22Rv1 (cell line): ENCODE measurements at regions not wholly inside any gene's neighbourhood (a gene's known extent, or its start where the extent isn't known, plus 50 kb on each side); places are given as distances from the start of the nearest gene placed in this dataset.
A peak's percentile ranks its signal among the peaks of the same experiment; 100 is the strongest.
"Not testable (repeated sequence)": the region's sequence is repeated elsewhere in the genome, so short reads cannot be mapped to it uniquely, and the experiment has no call there.

Experiments used
- H3K27ac ChIP-seq: fragments of 450-650 bp; 2 replicates; pipeline ENCODE4 v1.5.1; 2017
- ZFX ChIP-seq: fragments of 450-650 bp; IDR thresholded peaks from 2 replicates; pipeline ENCODE4 v1.6.1; 2017; ENCODE audit warnings: antibody characterized with exemption, borderline replicate concordance
- TF ChIP-seq, protein P1 (sequence below): fragments of 450-650 bp; IDR thresholded peaks from 2 replicates; pipeline ENCODE4 v1.5.1; 2017; ENCODE audit warnings: mild to moderate bottlenecking

GRCh38 chr13:44649104-44649428, 72.9 kb upstream of the TSC22D1 start:
- TF ChIP-seq, protein P1, sequence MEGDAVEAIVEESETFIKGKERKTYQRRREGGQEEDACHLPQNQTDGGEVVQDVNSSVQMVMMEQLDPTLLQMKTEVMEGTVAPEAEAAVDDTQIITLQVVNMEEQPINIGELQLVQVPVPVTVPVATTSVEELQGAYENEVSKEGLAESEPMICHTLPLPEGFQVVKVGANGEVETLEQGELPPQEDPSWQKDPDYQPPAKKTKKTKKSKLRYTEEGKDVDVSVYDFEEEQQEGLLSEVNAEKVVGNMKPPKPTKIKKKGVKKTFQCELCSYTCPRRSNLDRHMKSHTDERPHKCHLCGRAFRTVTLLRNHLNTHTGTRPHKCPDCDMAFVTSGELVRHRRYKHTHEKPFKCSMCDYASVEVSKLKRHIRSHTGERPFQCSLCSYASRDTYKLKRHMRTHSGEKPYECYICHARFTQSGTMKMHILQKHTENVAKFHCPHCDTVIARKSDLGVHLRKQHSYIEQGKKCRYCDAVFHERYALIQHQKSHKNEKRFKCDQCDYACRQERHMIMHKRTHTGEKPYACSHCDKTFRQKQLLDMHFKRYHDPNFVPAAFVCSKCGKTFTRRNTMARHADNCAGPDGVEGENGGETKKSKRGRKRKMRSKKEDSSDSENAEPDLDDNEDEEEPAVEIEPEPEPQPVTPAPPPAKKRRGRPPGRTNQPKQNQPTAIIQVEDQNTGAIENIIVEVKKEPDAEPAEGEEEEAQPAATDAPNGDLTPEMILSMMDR, result no peak
- no peak for TF ChIP-seq ZFX
- no peak overlapping the region for H3K27ac ChIP-seq

GRCh38 chr13:44648392-44649103, 72.4 kb upstream of the TSC22D1 start:
- TF ChIP-seq ZFX, result no peak
- TF ChIP-seq, protein P1, result peak; percentile 67

GRCh38 chr13:44647560-44647959, 71.4 kb upstream of the TSC22D1 start:
- not testable (repeated sequence) for H3K27ac ChIP-seq

More at GRCh38 chr13:44648392-44649103, 72.4 kb upstream of the TSC22D1 start:
- no peak overlapping the region for H3K27ac ChIP-seq

GRCh38 chr13:44646044-44646443, 69.9 kb upstream of the TSC22D1 start:
- no peak overlapping the region for H3K27ac ChIP-seq
- no peak for TF ChIP-seq ZFX
- TF ChIP-seq, protein P1, result no peak

- TF ChIP-seq, protein P1, result no peak
- no peak for TF ChIP-seq ZFX
- H3K27ac ChIP-seq, result no peak overlapping the region
Observed at GRCh38 chr13:44643256-44643655, 67.1 kb upstream of the TSC22D1 start.

DNA sequence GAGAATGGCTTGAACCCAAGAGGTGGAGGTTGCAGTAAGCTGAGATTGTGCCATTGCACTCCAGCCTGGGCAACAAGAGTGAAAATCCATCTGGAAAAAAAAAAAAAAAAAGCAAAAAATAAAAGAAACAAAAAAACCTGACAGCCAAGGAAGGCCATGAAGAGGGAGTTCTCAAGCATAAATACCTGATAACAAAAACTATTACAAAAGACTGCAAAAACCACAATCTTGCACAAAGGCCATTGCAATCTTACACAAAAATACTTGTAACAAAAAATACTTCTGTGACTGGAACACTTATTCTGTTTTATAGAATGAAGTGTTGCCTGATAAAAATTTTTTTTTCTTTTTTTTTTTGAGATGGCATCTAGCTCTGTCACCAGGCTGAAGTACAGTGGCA, 61.5 kb upstream of the TSC22D1 start:
- H3K27ac ChIP-seq, result no peak overlapping the region
- no peak for TF ChIP-seq ZFX
- TF ChIP-seq, protein P1, result no peak

DNA sequence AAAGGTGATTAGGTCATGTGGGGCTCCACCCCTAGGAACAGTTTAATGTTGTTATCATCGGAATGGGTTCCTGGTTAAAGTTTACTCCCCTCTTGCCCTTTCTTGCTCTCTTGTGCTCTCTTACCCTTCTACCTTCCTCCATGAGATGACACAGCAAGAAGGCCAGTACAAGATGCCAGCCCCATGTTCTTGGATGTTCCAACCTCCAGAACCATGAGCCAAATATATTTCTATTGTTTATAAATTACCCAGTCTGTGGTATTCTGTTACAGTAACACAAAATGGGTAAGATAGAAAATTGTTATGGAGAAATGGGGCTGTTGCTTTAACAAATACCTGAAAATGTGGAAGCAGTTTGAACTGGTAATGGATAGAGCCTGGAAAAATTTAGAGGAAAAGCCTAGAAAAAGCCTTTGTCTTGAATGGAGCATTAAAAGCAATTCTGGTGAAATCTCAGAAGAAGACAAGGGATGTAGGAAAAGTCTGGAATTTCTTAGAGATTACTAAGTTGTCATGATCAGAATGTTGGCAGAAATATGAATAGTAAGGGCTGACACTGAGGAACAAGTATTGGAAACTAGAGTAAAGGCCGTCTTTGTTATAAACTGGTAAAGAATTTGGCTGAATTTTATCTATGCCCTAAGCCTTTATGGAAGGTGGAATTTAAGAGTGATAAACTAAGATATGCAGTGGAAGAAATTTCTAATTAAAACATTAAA, 53.5 kb upstream of the TSC22D1 start:
- no peak for TF ChIP-seq ZFX
- TF ChIP-seq, protein P1, result no peak
- no peak overlapping the region for H3K27ac ChIP-seq

DNA sequence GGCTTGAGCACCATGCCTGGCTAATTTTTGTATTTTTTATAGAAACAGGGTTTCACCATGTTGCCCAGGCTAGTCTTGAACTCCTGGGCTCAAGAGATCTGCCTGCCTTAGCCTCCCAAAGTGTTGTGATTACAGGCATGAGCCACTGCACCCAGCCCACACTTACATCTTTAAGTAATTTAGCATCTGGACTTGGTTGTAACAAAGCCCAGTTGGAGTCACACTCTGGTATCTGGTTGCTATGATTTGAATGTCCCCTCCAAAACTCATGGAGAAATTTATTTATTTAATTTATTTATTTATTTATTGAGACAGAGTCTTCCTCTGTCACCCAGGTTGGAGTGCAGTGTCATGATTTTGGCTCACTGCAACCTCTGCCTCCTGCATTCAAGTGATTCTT, 52.7 kb upstream of the TSC22D1 start:
- not testable (repeated sequence) for H3K27ac ChIP-seq
